ENCODE measurements at regions not wholly inside any gene's neighbourhood (a gene's known extent, or its start where the extent isn't known, plus 50 kb on each side); places are given as distances from the start of the nearest gene placed in this dataset.

- TF ChIP-seq EZH2 (IDR thresholded peaks at IDR 0.05; ENCODE audit: insufficient read depth, poor library complexity, severe bottlenecking) (no peak), EZH2phosphoT487 (IDR thresholded peaks at IDR 0.05; ENCODE audit: insufficient read depth, low read depth) (no peak)
Measured at GRCh38 chr2:122815120-122815519, 1059.7 kb downstream of the TSN start.
